ENCODE measurements at regions not wholly inside any gene's neighbourhood (a gene's known extent, or its start where the extent isn't known, plus 50 kb on each side); places are given as distances from the start of the nearest gene placed in this dataset.

- DNase-seq (ENCODE audit: low read depth, low spot score), result no peak
- H3K27ac ChIP-seq, result no peak overlapping the region
These were observed 52.7 kb upstream of the PELI1 start for GRCh38 chr2:64196963-64197362.

GRCh38 chr2:64201151-64201550 lies 56.9 kb upstream of the PELI1 start:
- no peak for DNase-seq (ENCODE audit: low read depth, low spot score)
- no peak overlapping the region for H3K27ac ChIP-seq

- DNase-seq (ENCODE audit: low read depth, low spot score), result no peak
- H3K27ac ChIP-seq, result no peak overlapping the region
These were observed 58.1 kb upstream of the PELI1 start for GRCh38 chr2:64202206-64202845.

GRCh38 chr2:64203131-64203857 lies 59.1 kb upstream of the PELI1 start:
- DNase-seq (ENCODE audit: low read depth, low spot score), result no peak
- peak overlapping the region; percentile 46 for H3K27ac ChIP-seq

GRCh38 chr2:64203858-64204632 lies 59.8 kb upstream of the PELI1 start:
- DNase-seq (ENCODE audit: low read depth, low spot score), result no peak
- H3K27ac ChIP-seq, result peak overlapping the region; percentile 46

- H3K27ac ChIP-seq, result no peak overlapping the region
- no peak for DNase-seq (ENCODE audit: low read depth, low spot score)
These were observed 60.5 kb upstream of the PELI1 start for GRCh38 chr2:64204703-64205102.

GRCh38 chr2:64205415-64205814 lies 61.2 kb upstream of the PELI1 start:
- no peak overlapping the region for H3K27ac ChIP-seq
- no peak for DNase-seq (ENCODE audit: low read depth, low spot score)

- DNase-seq (ENCODE audit: low read depth, low spot score), result no peak
- H3K27ac ChIP-seq, result no peak overlapping the region
These were observed 63.4 kb upstream of the PELI1 start for GRCh38 chr2:64207573-64207972.

- peak overlapping the region; percentile 97 for H3K27ac ChIP-seq
- DNase-seq (ENCODE audit: low read depth, low spot score), result peak; percentile 97
These were observed 66.6 kb upstream of the PELI1 start for GRCh38 chr2:64210816-64211215.

GRCh38 chr2:64211276-64211921 lies 67.2 kb upstream of the PELI1 start:
- peak overlapping the region; percentile 97 for H3K27ac ChIP-seq
- no peak for DNase-seq (ENCODE audit: low read depth, low spot score)

GRCh38 chr2:64212346-64212745 lies 68.1 kb upstream of the PELI1 start:
- H3K27ac ChIP-seq, result peak overlapping the region; percentile 97

GRCh38 chr2:64212801-64213321 lies 68.6 kb upstream of the PELI1 start:
- H3K27ac ChIP-seq, result peak overlapping the region; percentile 97
- no peak for DNase-seq (ENCODE audit: low read depth, low spot score)

More at GRCh38 chr2:64212346-64212745, 68.1 kb upstream of the PELI1 start:
- no peak for DNase-seq (ENCODE audit: low read depth, low spot score)

GRCh38 chr2:64213532-64214275 lies 69.5 kb upstream of the PELI1 start:
- peak overlapping the region; percentile 97 for H3K27ac ChIP-seq
- DNase-seq (ENCODE audit: low read depth, low spot score), result no peak

- DNase-seq (ENCODE audit: low read depth, low spot score), result peak; percentile 66
- H3K27ac ChIP-seq, result peak overlapping the region; percentile 97
These were observed 70.3 kb upstream of the PELI1 start for GRCh38 chr2:64214281-64215115.

- DNase-seq (ENCODE audit: low read depth, low spot score), result no peak
- no peak overlapping the region for H3K27ac ChIP-seq
These were observed 73.1 kb upstream of the PELI1 start for GRCh38 chr2:64217198-64217869.

- H3K27ac ChIP-seq, result no peak overlapping the region
- no peak for DNase-seq (ENCODE audit: low read depth, low spot score)
These were observed 74.0 kb upstream of the PELI1 start for GRCh38 chr2:64218137-64218802.

- no peak overlapping the region for H3K27ac ChIP-seq
- no peak for DNase-seq (ENCODE audit: low read depth, low spot score)
These were observed 74.9 kb upstream of the PELI1 start for GRCh38 chr2:64219149-64219548.

GRCh38 chr2:64220265-64220664 lies 76.0 kb upstream of the PELI1 start:
- no peak overlapping the region for H3K27ac ChIP-seq
- no peak for DNase-seq (ENCODE audit: low read depth, low spot score)
